ENCODE measurements at regions not wholly inside any gene's neighbourhood (a gene's known extent, or its start where the extent isn't known, plus 50 kb on each side); places are given as distances from the start of the nearest gene placed in this dataset.

- TF ChIP-seq, protein P1, sequence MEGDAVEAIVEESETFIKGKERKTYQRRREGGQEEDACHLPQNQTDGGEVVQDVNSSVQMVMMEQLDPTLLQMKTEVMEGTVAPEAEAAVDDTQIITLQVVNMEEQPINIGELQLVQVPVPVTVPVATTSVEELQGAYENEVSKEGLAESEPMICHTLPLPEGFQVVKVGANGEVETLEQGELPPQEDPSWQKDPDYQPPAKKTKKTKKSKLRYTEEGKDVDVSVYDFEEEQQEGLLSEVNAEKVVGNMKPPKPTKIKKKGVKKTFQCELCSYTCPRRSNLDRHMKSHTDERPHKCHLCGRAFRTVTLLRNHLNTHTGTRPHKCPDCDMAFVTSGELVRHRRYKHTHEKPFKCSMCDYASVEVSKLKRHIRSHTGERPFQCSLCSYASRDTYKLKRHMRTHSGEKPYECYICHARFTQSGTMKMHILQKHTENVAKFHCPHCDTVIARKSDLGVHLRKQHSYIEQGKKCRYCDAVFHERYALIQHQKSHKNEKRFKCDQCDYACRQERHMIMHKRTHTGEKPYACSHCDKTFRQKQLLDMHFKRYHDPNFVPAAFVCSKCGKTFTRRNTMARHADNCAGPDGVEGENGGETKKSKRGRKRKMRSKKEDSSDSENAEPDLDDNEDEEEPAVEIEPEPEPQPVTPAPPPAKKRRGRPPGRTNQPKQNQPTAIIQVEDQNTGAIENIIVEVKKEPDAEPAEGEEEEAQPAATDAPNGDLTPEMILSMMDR (conservative IDR thresholded peaks at IDR 0.05; ENCODE audit: low read length), result no peak
- no peak for TF ChIP-seq EZH2phosphoT487 (IDR thresholded peaks at IDR 0.05; ENCODE audit: borderline replicate concordance, low read depth, low read length)
These were observed 1305.8 kb downstream of the PCDH7 start for GRCh38 chr4:32025851-32026459.
